K562 (cell line): ENCODE measurements at regions not wholly inside any gene's neighbourhood (a gene's known extent, or its start where the extent isn't known, plus 50 kb on each side); places are given as distances from the start of the nearest gene placed in this dataset.

Experiments used
- ARID1B ChIP-seq: fragments of 450-650 bp; IDR thresholded peaks from 2 replicates; pipeline ENCODE4 v1.6.1; 2016; ENCODE audit warnings: antibody characterized with exemption, mild to moderate bottlenecking, inconsistent platforms
- BHLHE40 ChIP-seq: IDR thresholded peaks from 2 replicates; pipeline ENCODE4 v1.6.1; 2011; ENCODE audit warnings: low read length, improper control_type of control experiment
- COPS2 ChIP-seq: fragments of 450-650 bp; conservative IDR thresholded peaks from 2 replicates; pipeline ENCODE4 v1.6.1; 2016; ENCODE audit warnings: mild to moderate bottlenecking, moderate library complexity
- ELF1 ChIP-seq: fragments of 200-800 bp; sonication (Bioruptor generic); IDR thresholded peaks from 2 replicates; pipeline ENCODE4 v1.6.1; 2016; ENCODE audit warnings: missing genetic modification characterization, missing compliant biosample characterization
- GATAD2B ChIP-seq: fragments of 450-650 bp; IDR thresholded peaks from 2 replicates; pipeline ENCODE4 v1.6.1; 2017; ENCODE audit warnings: mild to moderate bottlenecking, borderline replicate concordance
- NFE2 ChIP-seq: IDR thresholded peaks from 2 replicates; pipeline ENCODE4 v1.6.1; 2014; ENCODE audit warnings: antibody characterized with exemption, low read depth
- POLR3A ChIP-seq: IDR thresholded peaks from 2 replicates; pipeline ENCODE4 v1.6.1; 2011; ENCODE audit warnings: borderline replicate concordance, mild to moderate bottlenecking, moderate library complexity; ENCODE audit not compliant: insufficient read length, insufficient read depth; ENCODE audit errors: extremely low read depth
- RAD21 ChIP-seq, 2 experiments: fragments of 250-450 bp in 1 of 2; fragments of 450-650 bp in 1 of 2; sonication (Bioruptor Pico) in 1 of 2; formaldehyde crosslinking in 1 of 2; IDR thresholded peaks in 1 of 2; conservative IDR thresholded peaks in 1 of 2; 2 replicates each; pipeline versions ENCODE4 v1.4.0 to v1.8.0; 2020 to 2022; ENCODE audit warnings: mild to moderate bottlenecking in 2 of 2, moderate library complexity in 1 of 2
- RBM15 ChIP-seq: fragments of 200-400 bp; formaldehyde crosslinking; IDR thresholded peaks from 2 replicates; pipeline ENCODE4 v1.6.1; 2018; ENCODE audit warnings: mild to moderate bottlenecking, low read length, moderate library complexity; ENCODE audit not compliant: insufficient read depth
- SMARCA4 ChIP-seq: fragments of 450-650 bp; IDR thresholded peaks from 2 replicates; pipeline ENCODE4 v1.6.1; 2016
- TCF7 ChIP-seq: sonication (generic); IDR thresholded peaks from 2 replicates; pipeline ENCODE4 v1.6.1; 2016; ENCODE audit warnings: antibody characterized with exemption, borderline replicate concordance
- U2AF2 ChIP-seq: fragments of 200-400 bp; formaldehyde crosslinking; optimal IDR thresholded peaks from 2 replicates; pipeline ENCODE3; 2017; ENCODE audit warnings: low read depth, mild to moderate bottlenecking, low read length
- ZNF224 ChIP-seq: sonication (generic); formaldehyde crosslinking; IDR thresholded peaks from 2 replicates; pipeline ENCODE4 v1.8.0; 2022; ENCODE audit warnings: mild to moderate bottlenecking, missing genetic modification reagents
- ZNF263 ChIP-seq: sonication (generic); formaldehyde crosslinking; IDR thresholded peaks from 2 replicates; pipeline ENCODE4 v1.8.0; 2022; ENCODE audit warnings: mild to moderate bottlenecking, missing genetic modification reagents, borderline replicate concordance
- TF ChIP-seq, protein P1 (sequence below): fragments of 450-650 bp; IDR thresholded peaks from 2 replicates; pipeline ENCODE4 v1.6.1; 2017; ENCODE audit warnings: antibody characterized with exemption, mild to moderate bottlenecking
- TF ChIP-seq, protein P2 (sequence below): fragments of 450-650 bp; conservative IDR thresholded peaks from 2 replicates; pipeline ENCODE4 v1.6.1; 2016; ENCODE audit warnings: missing genetic modification characterization, low read depth, mild to moderate bottlenecking, control low read depth, missing compliant biosample characterization
- TF ChIP-seq, protein P3 (sequence below): IDR thresholded peaks from 2 replicates; pipeline ENCODE4 v1.6.1; 2014; ENCODE audit warnings: antibody characterized with exemption
- TF ChIP-seq, protein P4 (sequence below): fragments of 250-450 bp; sonication (Bioruptor Pico); IDR thresholded peaks from 2 replicates; pipeline ENCODE4 v1.9.0; 2021; ENCODE audit warnings: mild to moderate bottlenecking, inconsistent platforms

DNA sequence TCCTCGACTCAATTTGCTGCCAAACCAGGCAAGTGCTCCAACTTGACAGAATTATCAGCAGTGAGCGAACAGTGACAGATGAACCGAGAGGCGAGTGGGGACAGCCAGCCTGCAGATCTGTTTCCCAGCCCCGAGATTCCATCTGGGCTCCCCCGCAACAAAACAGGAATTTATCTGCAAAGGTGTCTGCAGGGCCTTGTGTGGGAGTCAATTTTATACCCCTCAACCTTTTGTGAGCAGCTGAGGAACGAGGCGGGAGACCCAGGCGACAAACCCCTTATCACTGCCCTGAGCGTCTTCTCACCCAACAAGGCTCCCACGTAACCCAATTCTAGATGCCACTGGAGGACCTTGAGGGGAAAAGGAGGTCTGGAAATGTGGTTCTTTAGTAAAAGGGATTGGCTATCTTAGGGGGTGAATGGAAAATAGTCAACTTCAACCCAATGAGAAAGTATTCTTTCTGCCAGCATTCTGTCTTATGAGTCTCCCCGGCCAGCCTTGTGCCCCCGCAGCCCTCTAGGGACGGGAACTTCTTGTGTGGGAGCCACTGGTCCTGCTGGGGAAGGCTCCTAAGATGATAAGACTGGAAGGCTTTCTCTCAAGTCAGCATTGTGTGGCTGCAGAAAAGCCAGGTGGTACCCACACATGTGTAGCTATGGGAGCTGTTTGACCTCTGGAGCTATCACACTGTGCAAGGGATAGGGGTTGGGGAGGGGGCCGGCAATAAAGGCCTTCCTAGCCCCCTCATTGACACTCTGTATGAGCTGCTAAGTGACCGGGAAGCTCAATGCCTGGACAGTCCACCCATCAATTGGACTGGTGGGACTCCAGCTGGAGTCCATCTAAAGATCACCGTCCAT lies 527.9 kb downstream of the SHQ1 start (continued):
- TF ChIP-seq, protein P1, sequence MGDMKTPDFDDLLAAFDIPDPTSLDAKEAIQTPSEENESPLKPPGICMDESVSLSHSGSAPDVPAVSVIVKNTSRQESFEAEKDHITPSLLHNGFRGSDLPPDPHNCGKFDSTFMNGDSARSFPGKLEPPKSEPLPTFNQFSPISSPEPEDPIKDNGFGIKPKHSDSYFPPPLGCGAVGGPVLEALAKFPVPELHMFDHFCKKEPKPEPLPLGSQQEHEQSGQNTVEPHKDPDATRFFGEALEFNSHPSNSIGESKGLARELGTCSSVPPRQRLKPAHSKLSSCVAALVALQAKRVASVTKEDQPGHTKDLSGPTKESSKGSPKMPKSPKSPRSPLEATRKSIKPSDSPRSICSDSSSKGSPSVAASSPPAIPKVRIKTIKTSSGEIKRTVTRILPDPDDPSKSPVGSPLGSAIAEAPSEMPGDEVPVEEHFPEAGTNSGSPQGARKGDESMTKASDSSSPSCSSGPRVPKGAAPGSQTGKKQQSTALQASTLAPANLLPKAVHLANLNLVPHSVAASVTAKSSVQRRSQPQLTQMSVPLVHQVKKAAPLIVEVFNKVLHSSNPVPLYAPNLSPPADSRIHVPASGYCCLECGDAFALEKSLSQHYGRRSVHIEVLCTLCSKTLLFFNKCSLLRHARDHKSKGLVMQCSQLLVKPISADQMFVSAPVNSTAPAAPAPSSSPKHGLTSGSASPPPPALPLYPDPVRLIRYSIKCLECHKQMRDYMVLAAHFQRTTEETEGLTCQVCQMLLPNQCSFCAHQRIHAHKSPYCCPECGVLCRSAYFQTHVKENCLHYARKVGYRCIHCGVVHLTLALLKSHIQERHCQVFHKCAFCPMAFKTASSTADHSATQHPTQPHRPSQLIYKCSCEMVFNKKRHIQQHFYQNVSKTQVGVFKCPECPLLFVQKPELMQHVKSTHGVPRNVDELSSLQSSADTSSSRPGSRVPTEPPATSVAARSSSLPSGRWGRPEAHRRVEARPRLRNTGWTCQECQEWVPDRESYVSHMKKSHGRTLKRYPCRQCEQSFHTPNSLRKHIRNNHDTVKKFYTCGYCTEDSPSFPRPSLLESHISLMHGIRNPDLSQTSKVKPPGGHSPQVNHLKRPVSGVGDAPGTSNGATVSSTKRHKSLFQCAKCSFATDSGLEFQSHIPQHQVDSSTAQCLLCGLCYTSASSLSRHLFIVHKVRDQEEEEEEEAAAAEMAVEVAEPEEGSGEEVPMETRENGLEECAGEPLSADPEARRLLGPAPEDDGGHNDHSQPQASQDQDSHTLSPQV = peak; percentile 78
- TF ChIP-seq RAD21 (CRISPR knock-in tag; conservative IDR thresholded peaks at IDR 0.05 in 1 of 2, IDR thresholded peaks at IDR 0.05 in 1 of 2) (no peak), U2AF2 (no peak), RBM15 (no peak), POLR3A (no peak), ELF1 (tag) (no peak), BHLHE40 (no peak), TCF7 (no peak), ARID1B (peak; percentile 33; the same call in 1 of the 2 replicates), SMARCA4 (no peak; the same call in 1 of the 2 replicates), NFE2 (no peak), ZNF224 (CRISPR knock-in tag) (no peak), COPS2 (no peak), ZNF263 (CRISPR knock-in tag) (no peak), GATAD2B (no peak)
- TF ChIP-seq, protein P2, sequence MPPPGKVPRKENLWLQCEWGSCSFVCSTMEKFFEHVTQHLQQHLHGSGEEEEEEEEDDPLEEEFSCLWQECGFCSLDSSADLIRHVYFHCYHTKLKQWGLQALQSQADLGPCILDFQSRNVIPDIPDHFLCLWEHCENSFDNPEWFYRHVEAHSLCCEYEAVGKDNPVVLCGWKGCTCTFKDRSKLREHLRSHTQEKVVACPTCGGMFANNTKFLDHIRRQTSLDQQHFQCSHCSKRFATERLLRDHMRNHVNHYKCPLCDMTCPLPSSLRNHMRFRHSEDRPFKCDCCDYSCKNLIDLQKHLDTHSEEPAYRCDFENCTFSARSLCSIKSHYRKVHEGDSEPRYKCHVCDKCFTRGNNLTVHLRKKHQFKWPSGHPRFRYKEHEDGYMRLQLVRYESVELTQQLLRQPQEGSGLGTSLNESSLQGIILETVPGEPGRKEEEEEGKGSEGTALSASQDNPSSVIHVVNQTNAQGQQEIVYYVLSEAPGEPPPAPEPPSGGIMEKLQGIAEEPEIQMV = no peak
- TF ChIP-seq, protein P3, sequence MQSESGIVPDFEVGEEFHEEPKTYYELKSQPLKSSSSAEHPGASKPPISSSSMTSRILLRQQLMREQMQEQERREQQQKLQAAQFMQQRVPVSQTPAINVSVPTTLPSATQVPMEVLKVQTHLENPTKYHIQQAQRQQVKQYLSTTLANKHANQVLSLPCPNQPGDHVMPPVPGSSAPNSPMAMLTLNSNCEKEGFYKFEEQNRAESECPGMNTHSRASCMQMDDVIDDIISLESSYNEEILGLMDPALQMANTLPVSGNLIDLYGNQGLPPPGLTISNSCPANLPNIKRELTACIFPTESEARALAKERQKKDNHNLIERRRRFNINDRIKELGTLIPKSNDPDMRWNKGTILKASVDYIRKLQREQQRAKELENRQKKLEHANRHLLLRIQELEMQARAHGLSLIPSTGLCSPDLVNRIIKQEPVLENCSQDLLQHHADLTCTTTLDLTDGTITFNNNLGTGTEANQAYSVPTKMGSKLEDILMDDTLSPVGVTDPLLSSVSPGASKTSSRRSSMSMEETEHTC = no peak
- TF ChIP-seq, protein P4, sequence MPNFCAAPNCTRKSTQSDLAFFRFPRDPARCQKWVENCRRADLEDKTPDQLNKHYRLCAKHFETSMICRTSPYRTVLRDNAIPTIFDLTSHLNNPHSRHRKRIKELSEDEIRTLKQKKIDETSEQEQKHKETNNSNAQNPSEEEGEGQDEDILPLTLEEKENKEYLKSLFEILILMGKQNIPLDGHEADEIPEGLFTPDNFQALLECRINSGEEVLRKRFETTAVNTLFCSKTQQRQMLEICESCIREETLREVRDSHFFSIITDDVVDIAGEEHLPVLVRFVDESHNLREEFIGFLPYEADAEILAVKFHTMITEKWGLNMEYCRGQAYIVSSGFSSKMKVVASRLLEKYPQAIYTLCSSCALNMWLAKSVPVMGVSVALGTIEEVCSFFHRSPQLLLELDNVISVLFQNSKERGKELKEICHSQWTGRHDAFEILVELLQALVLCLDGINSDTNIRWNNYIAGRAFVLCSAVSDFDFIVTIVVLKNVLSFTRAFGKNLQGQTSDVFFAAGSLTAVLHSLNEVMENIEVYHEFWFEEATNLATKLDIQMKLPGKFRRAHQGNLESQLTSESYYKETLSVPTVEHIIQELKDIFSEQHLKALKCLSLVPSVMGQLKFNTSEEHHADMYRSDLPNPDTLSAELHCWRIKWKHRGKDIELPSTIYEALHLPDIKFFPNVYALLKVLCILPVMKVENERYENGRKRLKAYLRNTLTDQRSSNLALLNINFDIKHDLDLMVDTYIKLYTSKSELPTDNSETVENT (CRISPR knock-in tag) = no peak
